ENCODE measurements at regions not wholly inside any gene's neighbourhood (a gene's known extent, or its start where the extent isn't known, plus 50 kb on each side); places are given as distances from the start of the nearest gene placed in this dataset.
"Not testable (repeated sequence)": the region's sequence is repeated elsewhere in the genome, so short reads cannot be mapped to it uniquely, and the experiment has no call there.

GRCh38 chr6:121596441-121596840 is 161.0 kb downstream of the GJA1 start:
- no peaks in the 10 kb centered on the region for H3K27me3 ChIP-seq (ENCODE audit: insufficient read depth, low read depth, severe bottlenecking)
- H3K27ac ChIP-seq = no peak overlapping the region
- no peaks in the 10 kb centered on the region for H3K9me3 ChIP-seq (ENCODE audit: severe bottlenecking)
- no peaks in the 10 kb centered on the region for H3K36me3 ChIP-seq
- no peak for TF ChIP-seq CTCF (IDR thresholded peaks at IDR 0.05; ENCODE audit: low read depth, low read length)
- DNase-seq = no peak
- H3K4me3 ChIP-seq (ENCODE audit: low read depth, low read length) = no peak overlapping the region

DNA sequence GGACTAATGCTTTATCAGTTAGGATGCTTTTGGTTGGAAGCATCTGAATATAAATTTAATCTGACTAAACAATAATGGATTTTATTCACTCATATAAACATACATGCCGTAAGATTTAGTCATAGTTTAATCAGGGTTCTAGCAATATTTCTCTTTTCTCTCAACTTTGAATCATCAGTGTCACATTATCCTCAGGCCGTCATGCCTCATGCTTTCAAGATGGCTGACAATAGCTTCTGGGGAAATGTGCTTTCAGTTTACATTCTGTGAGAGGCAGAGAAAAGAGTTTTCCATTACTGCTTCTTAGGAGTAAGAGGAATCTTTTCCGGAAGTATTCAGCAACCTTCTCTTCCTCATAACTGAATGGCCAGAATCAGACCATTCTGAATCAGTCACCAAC is 162.2 kb downstream of the GJA1 start:
- no peaks in the 10 kb centered on the region for H3K36me3 ChIP-seq
- H3K4me3 ChIP-seq (ENCODE audit: low read depth, low read length) = no peak overlapping the region
- DNase-seq = no peak
- TF ChIP-seq CTCF (IDR thresholded peaks at IDR 0.05; ENCODE audit: low read depth, low read length) = no peak
- no peaks in the 10 kb centered on the region for H3K9me3 ChIP-seq (ENCODE audit: severe bottlenecking)
- no peak overlapping the region for H3K27ac ChIP-seq
- no peaks in the 10 kb centered on the region for H3K27me3 ChIP-seq (ENCODE audit: insufficient read depth, low read depth, severe bottlenecking)

- DNase-seq; H3K27me3 ChIP-seq (ENCODE audit: insufficient read depth, low read depth, severe bottlenecking); H3K9me3 ChIP-seq (ENCODE audit: severe bottlenecking); H3K4me3 ChIP-seq (ENCODE audit: low read depth, low read length); H3K27ac ChIP-seq; H3K36me3 ChIP-seq: not testable (repeated sequence)
These were observed 163.9 kb downstream of the GJA1 start for GRCh38 chr6:121599331-121599730.

DNA sequence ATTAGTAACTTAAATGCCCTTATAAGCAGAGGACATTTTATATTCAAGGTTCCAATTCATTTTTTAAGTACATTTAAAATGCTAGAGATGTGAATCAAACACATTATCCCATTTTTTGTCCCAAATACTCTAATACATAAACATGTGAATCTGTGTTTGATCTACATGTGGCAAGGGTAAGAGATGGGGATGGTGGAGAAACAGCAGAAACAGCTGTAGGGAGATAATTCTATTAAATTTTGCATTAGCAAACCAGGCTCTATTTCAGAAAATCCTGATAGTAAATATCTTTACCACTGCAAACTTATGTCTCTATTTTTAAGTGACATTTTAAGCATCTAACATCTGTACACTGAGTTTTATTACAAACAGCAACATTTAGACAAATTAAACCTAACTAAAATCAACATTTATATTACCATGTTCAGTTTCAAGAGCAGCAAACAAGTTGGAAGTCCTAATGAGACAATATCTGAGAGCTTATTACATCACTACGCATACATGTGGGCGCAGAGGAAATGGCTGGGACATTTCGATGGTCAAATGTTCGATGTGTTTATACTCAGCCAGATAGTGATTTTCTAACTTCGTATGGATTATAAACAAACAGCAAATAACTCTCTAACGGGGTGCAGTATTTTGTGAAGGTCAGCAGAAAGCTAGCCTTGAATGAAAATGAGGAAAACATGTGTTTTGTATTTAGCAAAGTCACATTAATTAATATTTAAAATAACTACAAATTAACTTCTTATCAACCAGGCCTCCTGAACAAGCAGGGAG is 165.1 kb downstream of the GJA1 start:
- Histone ChIP-seq H3K36me3 (no peaks in the 10 kb centered on the region), H3K4me3 (ENCODE audit: low read depth, low read length) (no peak overlapping the region), H3K9me3 (ENCODE audit: severe bottlenecking) (no peaks in the 10 kb centered on the region), H3K27me3 (ENCODE audit: insufficient read depth, low read depth, severe bottlenecking) (no peaks in the 10 kb centered on the region), H3K27ac (no peak overlapping the region)
- no peak for DNase-seq
- no peak for TF ChIP-seq CTCF (IDR thresholded peaks at IDR 0.05; ENCODE audit: low read depth, low read length)

DNA sequence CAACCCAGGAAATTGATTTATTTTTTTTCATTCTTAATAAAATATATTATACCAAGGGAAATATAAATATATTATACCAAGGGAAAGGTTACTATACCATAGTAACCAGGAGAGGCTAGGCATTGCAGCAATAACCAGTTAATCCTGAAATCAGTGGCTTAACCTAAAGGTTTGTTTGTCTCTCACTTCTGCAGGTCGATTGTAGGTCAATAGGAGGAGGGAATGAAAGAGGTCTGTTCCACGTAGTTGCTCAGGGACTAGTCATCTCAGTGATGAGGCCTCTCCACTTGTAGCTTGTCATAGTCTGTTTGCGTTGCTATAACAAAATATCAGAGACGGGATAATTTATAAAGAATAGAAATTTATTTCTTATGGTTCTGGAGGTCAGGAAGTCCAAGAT is 168.0 kb downstream of the GJA1 start:
- DNase-seq = no peak
- no peak overlapping the region for H3K4me3 ChIP-seq (ENCODE audit: low read depth, low read length)
- no peaks in the 10 kb centered on the region for H3K36me3 ChIP-seq
- H3K27ac ChIP-seq = no peak overlapping the region
- TF ChIP-seq CTCF (IDR thresholded peaks at IDR 0.05; ENCODE audit: low read depth, low read length) = no peak
- H3K27me3 ChIP-seq (ENCODE audit: insufficient read depth, low read depth, severe bottlenecking) = no peaks in the 10 kb centered on the region
- no peaks in the 10 kb centered on the region for H3K9me3 ChIP-seq (ENCODE audit: severe bottlenecking)

GRCh38 chr6:121607721-121608120 is 172.3 kb downstream of the GJA1 start:
- Histone ChIP-seq H3K36me3 (no peaks in the 10 kb centered on the region), H3K27ac (no peak overlapping the region), H3K4me3 (ENCODE audit: low read depth, low read length) (no peak overlapping the region), H3K9me3 (ENCODE audit: severe bottlenecking) (no peaks in the 10 kb centered on the region), H3K27me3 (ENCODE audit: insufficient read depth, low read depth, severe bottlenecking) (no peaks in the 10 kb centered on the region)
- TF ChIP-seq CTCF (IDR thresholded peaks at IDR 0.05; ENCODE audit: low read depth, low read length) = no peak
- DNase-seq = no peak

All from WERI-Rb-1 (cell line).